HG02678 (cell line): ENCODE measurements at regions not wholly inside any gene's neighbourhood (a gene's known extent, or its start where the extent isn't known, plus 50 kb on each side); places are given as distances from the start of the nearest gene placed in this dataset.
A peak's percentile ranks its signal among the peaks of the same experiment; 100 is the strongest.

Source experiments
- ATAC-seq: cut with Tn5 transposase; IDR thresholded peaks from one replicate; pipeline ENCODE4 v1.9.1; 2021; ENCODE audit warnings: mild to moderate bottlenecking, moderate library complexity; ENCODE audit not compliant: unreplicated experiment

- peak; percentile 93 for ATAC-seq
These were observed 631.8 kb upstream of the ID2 start for GRCh38 chr2:8049851-8050571.

DNA sequence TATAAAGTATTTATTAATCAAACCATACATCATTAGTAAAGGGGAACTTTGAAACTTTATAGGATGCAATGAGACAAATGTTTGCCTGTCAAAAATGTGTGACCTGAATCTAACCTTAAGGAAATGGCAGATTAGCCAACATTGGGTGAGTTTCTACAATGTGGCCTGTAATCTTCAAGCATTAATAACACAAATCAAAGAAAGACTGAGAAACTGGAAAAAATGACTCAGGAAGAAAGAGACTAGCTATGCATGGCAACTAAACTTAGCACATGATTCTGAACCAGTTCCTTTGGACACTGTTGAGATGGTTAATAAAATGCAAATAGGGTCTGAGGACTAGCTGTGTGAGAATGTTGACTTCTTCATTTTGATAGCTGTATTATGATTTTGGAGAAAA, 628.6 kb upstream of the ID2 start:
- no peak for ATAC-seq

GRCh38 chr2:8054070-8054469, 627.8 kb upstream of the ID2 start:
- ATAC-seq = no peak

- ATAC-seq = no peak
These were observed 623.2 kb upstream of the ID2 start for GRCh38 chr2:8058652-8059051.

- ATAC-seq = no peak
These were observed 622.6 kb upstream of the ID2 start for GRCh38 chr2:8059255-8059654.

DNA sequence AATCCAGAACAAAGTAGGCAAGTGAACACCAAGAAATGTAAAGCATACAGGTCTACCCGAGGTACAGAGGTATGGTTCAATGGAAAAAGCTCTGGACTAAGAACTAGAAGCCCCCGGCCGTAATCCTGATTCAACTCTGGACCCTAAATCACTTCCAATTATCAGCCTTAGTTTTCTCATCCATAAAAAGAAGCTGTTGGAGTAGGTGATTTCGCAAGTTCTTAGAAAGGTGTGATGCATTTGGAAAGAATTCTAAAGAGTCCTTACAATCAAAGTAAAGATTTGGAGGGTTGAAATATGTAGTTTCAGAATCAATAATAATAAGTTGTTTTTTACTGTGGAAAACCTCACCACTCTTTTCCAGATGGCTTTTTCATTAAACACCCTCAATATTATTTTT, 622.1 kb upstream of the ID2 start:
- no peak for ATAC-seq

GRCh38 chr2:8061219-8061618, 620.6 kb upstream of the ID2 start:
- ATAC-seq = no peak

DNA sequence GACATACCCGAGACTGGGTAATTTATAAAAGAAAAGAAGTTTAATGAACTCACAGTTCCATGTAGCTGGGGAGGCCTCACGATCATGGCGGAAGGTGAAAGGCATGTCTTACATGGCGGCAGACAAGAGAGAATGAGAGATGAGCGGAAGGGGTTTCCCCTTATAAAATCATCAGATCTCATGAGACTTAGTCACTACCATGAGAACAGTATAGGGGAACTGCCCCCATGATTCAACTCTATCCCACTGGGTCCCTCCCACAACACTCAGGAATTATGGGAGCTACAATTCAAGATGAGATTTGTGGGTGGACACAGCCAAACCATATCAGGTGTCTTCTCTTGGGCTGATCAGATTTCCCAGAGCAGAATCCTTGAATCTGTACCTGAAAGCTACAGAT, 617.3 kb upstream of the ID2 start:
- ATAC-seq = no peak

GRCh38 chr2:8065191-8065590, 616.7 kb upstream of the ID2 start:
- no peak for ATAC-seq

DNA sequence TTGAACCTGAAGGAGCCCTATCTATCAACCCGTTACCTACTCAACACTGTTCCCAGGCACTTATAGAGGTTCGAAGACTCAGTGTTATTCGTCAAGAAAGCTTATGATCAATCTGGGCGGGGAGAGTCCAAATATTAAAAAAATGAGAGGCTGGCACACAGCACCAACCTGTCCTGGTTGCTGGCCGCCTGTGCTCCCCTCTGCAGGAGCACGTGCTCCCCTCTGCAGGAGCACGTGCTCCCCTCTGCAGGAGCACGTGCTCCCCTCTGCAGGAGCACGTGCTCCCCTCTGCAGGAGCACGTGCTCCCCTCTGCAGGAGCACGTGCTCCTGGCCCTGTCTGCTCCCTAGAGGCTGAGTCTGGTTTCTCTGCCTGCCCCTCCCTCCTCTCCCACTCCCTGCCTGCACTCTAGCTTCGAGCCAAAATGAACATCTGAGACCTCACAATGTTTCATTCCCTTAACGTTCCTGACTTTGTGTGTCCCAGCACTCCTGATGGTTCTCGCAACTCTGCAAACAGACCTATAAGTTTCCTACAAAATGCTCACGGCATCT, 614.0 kb upstream of the ID2 start:
- no peak for ATAC-seq

DNA sequence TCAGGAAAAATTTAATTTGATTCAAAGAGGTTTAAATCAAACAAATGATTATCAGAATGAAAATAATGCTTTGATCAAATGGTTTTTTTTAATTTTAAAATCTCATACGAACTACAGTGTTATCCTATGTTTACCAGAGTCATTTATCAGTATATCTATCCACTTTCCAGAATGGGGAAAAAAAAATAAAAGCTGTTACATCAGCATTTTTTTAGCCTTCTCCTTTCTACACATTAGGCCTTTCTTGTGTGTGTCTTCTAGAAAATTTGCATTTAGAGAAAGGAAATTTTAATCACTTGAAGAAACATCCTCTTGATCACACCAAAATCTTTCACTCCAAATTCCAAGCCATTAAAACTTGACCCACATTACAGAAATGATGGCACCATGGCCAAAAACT, 608.9 kb upstream of the ID2 start:
- no peak for ATAC-seq

GRCh38 chr2:8073916-8074315, 607.9 kb upstream of the ID2 start:
- ATAC-seq = no peak

DNA sequence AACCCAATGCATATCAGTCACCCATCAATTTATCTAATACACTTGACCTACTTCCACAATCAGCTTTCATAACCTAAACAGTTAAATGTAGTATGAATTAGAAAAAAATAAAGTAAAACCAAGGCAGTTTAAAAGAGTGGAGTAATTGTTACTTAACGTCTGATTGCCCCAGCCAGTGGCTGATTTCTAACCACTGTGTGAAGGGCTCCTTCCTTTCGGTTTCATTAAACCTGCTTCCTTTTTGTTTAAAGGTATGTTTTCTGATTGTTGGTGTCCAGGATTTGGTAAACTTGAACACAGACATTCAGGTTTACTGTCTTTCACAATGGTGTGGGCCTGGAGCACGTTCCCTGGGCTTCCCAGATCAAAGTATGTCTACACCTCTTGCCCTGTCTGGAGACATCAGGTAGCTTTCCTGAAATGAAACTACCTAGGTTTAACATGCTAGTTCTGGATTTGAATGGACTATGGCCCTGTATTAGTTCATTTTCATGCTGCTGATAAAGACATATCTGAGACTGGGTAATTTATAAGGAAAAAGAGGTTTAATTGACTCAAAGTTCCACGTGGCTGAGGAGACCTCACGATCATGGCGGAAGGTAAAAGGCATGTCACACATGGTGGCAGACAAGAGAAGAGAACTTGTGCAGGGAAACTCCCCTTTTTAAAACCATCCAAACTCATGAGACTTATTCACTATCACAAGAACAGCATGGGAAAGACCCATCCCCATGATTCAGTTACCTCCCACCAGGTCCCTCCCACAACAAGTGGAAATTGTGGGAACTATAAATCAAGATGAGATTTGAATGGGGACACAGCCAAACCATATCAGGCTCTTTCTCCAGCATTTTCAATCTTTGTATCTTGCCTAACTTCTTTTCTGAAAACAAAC, 605.2 kb upstream of the ID2 start:
- ATAC-seq = no peak

GRCh38 chr2:8078705-8079104, 603.2 kb upstream of the ID2 start:
- ATAC-seq = no peak

GRCh38 chr2:8080063-8080462, 601.8 kb upstream of the ID2 start:
- ATAC-seq = no peak

- ATAC-seq = no peak
These were observed 600.7 kb upstream of the ID2 start for GRCh38 chr2:8081130-8081529.

- no peak for ATAC-seq
These were observed 599.0 kb upstream of the ID2 start for GRCh38 chr2:8082840-8083239.

DNA sequence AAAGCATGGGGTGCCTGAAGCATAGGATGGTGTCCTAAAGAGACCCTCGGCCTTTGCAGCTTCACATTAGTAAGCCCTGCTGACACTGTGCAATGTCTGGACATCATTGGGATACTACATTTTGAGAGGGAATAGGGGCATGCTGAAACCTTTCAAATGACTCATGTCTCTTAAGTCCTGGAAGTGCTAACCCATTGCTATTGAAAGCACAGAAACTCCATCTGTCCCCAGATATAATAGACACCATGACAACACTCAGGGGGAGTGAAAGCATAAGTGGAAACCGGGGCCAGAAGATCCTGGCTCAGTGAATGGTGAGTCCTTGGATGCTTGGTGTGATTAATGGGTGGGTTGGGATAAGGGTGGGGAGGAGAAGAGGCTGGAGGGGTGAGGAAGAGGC, 595.5 kb upstream of the ID2 start:
- ATAC-seq = no peak

DNA sequence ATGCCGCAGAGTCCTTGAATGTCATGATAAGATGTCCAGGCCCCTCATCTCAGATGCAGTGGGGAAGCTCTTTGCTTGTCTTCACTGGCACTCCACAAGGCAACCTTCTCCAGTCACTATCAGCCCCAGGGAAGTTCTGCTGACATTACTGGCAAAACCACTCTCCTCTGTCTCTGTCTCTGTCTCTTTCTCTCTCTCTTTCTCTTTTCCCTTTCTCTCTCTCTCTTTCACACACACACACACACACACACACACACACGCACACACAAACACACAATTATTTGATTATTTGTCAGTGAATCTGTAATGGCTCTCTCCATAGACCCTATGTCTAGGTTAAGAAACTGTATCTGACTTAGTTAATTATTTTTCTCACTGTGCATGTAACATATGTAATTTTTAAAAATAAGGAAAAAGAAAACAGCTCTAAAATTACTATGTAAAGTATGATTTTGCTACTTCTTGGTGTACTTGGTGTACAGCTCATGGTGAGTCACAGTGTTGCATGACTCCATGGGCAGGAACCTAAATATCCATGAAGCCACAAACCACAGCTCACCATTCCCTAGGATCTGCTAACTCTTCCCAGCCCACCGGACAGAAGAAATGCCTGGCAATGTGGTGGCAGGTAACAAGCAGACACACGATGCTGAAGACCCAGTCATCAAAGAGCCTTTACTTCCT, 594.9 kb upstream of the ID2 start:
- ATAC-seq = no peak

GRCh38 chr2:8087480-8087840, 594.4 kb upstream of the ID2 start:
- no peak for ATAC-seq

DNA sequence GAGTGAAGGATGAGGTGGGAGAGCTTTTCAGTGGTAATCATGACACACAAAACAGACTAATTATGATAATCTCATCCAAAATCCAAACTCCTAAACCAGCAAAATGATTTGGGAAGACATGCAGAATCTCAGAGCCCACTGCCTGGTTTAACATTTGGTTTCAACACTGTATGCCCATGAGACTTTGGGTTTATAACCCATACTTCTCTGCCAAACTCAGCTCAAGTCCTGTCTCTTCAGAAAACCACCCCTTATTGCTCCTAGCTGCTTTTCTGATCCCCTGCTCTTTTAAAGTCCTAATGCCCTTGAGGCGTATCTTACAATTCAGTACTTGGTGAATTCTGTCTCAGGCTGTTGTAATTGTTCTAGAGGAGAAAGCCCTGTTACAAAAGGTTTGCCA, 593.0 kb upstream of the ID2 start:
- no peak for ATAC-seq

- ATAC-seq = no peak
These were observed 592.3 kb upstream of the ID2 start for GRCh38 chr2:8089596-8089995.
